ENCODE measurements at regions not wholly inside any gene's neighbourhood (a gene's known extent, or its start where the extent isn't known, plus 50 kb on each side); places are given as distances from the start of the nearest gene placed in this dataset.
"Not testable (repeated sequence)": the region's sequence is repeated elsewhere in the genome, so short reads cannot be mapped to it uniquely, and the experiment has no call there.

DNA sequence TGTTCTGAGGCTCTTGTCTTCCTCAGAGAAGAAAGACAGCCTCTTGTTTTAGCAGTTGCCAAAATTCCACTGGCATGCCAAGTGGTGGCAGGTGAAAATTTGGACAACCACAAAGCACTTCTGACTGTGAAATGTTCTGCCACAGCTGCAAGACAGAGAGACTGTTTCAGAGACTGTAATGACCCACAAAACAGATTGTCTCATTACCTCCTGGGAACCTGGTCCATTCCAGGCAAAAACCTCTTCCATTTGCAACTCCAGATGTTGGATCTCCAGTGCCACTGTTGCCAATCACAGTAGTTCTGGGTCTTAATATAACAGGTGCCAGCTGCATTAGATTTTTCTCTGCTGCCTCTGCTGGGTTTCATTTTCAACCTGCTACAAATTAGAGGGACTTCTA is 911.5 kb downstream of the UQCRFS1 start:
- TF ChIP-seq, protein P1, sequence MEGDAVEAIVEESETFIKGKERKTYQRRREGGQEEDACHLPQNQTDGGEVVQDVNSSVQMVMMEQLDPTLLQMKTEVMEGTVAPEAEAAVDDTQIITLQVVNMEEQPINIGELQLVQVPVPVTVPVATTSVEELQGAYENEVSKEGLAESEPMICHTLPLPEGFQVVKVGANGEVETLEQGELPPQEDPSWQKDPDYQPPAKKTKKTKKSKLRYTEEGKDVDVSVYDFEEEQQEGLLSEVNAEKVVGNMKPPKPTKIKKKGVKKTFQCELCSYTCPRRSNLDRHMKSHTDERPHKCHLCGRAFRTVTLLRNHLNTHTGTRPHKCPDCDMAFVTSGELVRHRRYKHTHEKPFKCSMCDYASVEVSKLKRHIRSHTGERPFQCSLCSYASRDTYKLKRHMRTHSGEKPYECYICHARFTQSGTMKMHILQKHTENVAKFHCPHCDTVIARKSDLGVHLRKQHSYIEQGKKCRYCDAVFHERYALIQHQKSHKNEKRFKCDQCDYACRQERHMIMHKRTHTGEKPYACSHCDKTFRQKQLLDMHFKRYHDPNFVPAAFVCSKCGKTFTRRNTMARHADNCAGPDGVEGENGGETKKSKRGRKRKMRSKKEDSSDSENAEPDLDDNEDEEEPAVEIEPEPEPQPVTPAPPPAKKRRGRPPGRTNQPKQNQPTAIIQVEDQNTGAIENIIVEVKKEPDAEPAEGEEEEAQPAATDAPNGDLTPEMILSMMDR (IDR thresholded peaks at IDR 0.05): no peak
- H3K4me1 ChIP-seq: no peaks in the 10 kb centered on the region
- intact Hi-C loops (cut with DNase I): no loop called here
- no peaks in the 10 kb centered on the region for H3K36me3 ChIP-seq
- no peak overlapping the region for H3K4me3 ChIP-seq
- H3K9me3 ChIP-seq: no peaks in the 10 kb centered on the region
- DNase-seq: no peak
- H3K27ac ChIP-seq: no peak overlapping the region
- no peak for ATAC-seq
- no peaks in the 10 kb centered on the region for H3K27me3 ChIP-seq

DNA sequence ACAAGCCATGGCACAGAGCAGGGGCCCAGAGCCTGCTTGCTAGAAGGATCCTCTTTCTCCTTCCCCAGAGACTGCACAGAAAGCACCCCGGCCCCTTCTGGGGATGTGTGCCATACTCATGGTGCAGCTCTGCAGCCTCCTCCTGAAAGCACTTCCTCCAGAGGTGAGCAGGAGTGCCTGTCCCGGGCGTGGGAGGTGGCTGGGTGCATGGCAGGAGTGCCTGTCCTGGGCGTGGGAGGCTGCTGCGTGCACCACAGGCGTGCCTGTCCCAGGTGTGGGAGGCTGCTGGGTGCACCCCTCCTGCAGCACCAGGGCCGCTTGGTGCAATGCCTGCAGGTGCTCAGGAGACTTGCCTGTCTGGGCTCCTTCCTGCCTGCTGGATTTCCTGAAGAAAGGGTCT is 913.3 kb downstream of the UQCRFS1 start:
- H3K36me3 ChIP-seq: no peaks in the 10 kb centered on the region
- TF ChIP-seq, protein P1 (IDR thresholded peaks at IDR 0.05): no peak
- no peaks in the 10 kb centered on the region for H3K27me3 ChIP-seq
- no peak for DNase-seq
- H3K4me3 ChIP-seq: no peak overlapping the region
- ATAC-seq: no peak
- no peaks in the 10 kb centered on the region for H3K4me1 ChIP-seq
- intact Hi-C loops (cut with DNase I): no loop called here
- H3K27ac ChIP-seq: no peak overlapping the region
- no peaks in the 10 kb centered on the region for H3K9me3 ChIP-seq

DNA sequence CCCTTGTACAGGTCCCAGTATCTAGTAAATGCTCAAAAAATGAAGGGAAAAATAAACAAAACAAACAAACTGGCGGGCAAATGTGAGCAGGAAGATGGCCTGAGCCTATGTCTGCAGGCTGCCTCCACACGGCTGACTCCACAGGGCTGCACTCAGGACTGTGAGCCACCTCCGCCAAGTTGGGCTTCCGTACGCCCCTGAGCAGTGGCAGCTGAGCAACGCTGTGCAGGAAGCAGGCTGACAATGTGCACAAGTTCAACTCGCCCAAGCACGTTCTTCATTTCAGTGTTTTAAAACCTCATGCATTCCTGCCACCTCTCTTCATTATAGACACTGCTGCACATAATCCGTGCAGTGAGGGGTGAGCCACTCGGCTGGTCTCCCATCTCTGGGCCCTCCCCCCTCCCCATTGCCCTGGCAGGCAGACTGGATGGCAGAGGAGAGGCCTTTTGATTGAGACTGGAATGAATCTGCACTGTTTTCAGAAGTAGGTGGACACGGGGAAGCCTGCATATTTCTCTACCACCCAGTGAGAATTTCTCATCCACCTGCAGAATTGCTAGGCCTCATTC is 915.3 kb downstream of the UQCRFS1 start:
- Histone ChIP-seq H3K9me3 (no peaks in the 10 kb centered on the region), H3K27ac (no peak overlapping the region), H3K36me3 (no peaks in the 10 kb centered on the region), H3K4me3 (no peak overlapping the region), H3K4me1 (no peaks in the 10 kb centered on the region), H3K27me3 (no peaks in the 10 kb centered on the region)
- intact Hi-C loops (cut with DNase I): no loop called here
- DNase-seq (no peak), ATAC-seq (no peak)
- TF ChIP-seq, protein P1 (IDR thresholded peaks at IDR 0.05): no peak

DNA sequence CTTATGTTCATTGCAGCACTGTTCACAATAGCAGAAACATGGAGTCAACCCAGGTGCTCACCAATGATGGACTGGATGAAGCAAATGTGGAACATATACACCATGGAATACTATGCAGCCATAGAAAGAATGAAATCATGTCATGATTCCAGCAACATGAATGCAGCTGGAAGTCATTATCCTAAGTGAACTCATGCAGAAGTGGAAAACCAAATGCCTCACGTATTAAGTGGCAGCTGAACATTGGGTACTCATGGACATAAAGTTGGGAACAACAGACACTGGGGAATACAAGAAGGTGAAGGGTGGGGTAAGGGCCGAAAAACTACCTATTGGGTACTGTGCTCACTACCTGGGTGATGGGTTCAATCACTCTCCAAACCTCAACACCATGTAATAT is 915.9 kb downstream of the UQCRFS1 start:
- intact Hi-C loops (cut with DNase I): no loop called here
- H3K27me3 ChIP-seq: no peaks in the 10 kb centered on the region
- no peaks in the 10 kb centered on the region for H3K9me3 ChIP-seq
- TF ChIP-seq, protein P1 (IDR thresholded peaks at IDR 0.05): no peak
- no peak overlapping the region for H3K4me3 ChIP-seq
- H3K27ac ChIP-seq: no peak overlapping the region
- H3K36me3 ChIP-seq: no peaks in the 10 kb centered on the region
- H3K4me1 ChIP-seq: no peaks in the 10 kb centered on the region
- no peak for ATAC-seq
- DNase-seq: no peak

DNA sequence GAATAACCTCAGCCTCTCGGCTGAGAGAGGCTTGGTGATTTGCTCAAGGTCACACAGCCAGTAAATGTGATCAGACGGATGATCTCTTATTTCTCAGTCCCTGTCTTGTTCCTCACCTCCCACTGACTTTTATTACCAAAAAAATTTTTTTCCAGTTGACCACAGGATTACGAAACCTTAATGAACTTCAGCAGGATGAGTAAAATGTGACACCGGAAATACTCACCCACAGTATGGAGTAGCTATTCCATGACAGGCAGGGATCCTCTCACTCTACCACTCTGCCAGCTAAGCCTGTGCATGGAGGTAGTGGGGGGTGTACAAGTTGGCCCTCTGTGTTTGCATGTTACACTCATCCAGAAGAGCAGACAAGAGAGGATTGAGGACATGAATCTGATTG is 916.4 kb downstream of the UQCRFS1 start:
- ATAC-seq (no peak), DNase-seq (no peak)
- TF ChIP-seq, protein P1 (IDR thresholded peaks at IDR 0.05): no peak

DNA sequence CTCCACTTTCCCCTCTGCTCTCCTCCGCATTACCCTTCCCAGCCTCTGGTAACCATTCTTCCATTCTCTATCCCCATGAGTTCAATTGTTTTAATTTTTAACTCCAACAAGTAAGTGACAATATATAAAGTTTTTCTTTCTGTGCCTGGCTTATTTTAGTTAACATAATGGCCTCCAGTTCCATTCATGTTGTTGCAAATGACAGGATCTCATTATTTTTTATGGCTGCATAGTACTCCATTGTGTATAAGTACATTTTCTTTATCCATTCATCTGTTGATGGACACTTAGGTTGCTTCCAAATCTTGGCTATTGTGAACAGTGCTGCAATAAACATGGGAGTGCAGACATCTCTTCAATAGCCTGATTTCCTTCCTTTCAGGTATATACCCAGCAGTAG is 918.0 kb downstream of the UQCRFS1 start:
- ATAC-seq; H3K4me3 ChIP-seq; intact Hi-C loops (cut with DNase I); H3K4me1 ChIP-seq; H3K27me3 ChIP-seq; H3K9me3 ChIP-seq; DNase-seq; H3K36me3 ChIP-seq; H3K27ac ChIP-seq: not testable (repeated sequence)

More for the DNA sequence above, 916.4 kb downstream of the UQCRFS1 start:
- H3K9me3 ChIP-seq: no peaks in the 10 kb centered on the region
- H3K27ac ChIP-seq: no peak overlapping the region
- no peaks in the 10 kb centered on the region for H3K27me3 ChIP-seq
- no peak overlapping the region for H3K4me3 ChIP-seq
- no peaks in the 10 kb centered on the region for H3K4me1 ChIP-seq
- no peaks in the 10 kb centered on the region for H3K36me3 ChIP-seq
- intact Hi-C loops (cut with DNase I): no loop called here

All from upper lobe of right lung (tissue), 1 donor.